ENCODE measurements at regions not wholly inside any gene's neighbourhood (a gene's known extent, or its start where the extent isn't known, plus 50 kb on each side); places are given as distances from the start of the nearest gene placed in this dataset.

- TF ChIP-seq CHD7 (IDR thresholded peaks at IDR 0.05; ENCODE audit: insufficient replicate concordance, low read length) (no peak), ATF3 (IDR thresholded peaks at IDR 0.05; ENCODE audit: insufficient read depth, low read depth, low read length) (no peak), CREB1 (IDR thresholded peaks at IDR 0.05) (no peak), CBX5 (IDR thresholded peaks at IDR 0.05; ENCODE audit: low read depth, low read length) (no peak), SIN3A (conservative IDR thresholded peaks at IDR 0.05 in 1 of 2, IDR thresholded peaks at IDR 0.05 in 1 of 2; ENCODE audit: low read depth in 1 of 2, low read length in 2 of 2) (no peak), NRF1 (IDR thresholded peaks at IDR 0.05; ENCODE audit: low read depth, low read length) (no peak)
These were observed 90.9 kb upstream of the GRIA1 start (continued) for GRCh38 chr5:153399595-153399994.
